ENCODE measurements at regions not wholly inside any gene's neighbourhood (a gene's known extent, or its start where the extent isn't known, plus 50 kb on each side); places are given as distances from the start of the nearest gene placed in this dataset.

- no peak for DNase-seq (ENCODE audit: low read depth in 2 of 3, low spot score in 1 of 3)
These were observed 1351.3 kb downstream of the EFNB2 start for GRCh38 chr13:105184201-105184600.

- no peak for DNase-seq (ENCODE audit: low read depth in 2 of 3, low spot score in 1 of 3)
These were observed 1358.1 kb downstream of the EFNB2 start for GRCh38 chr13:105177265-105177900.

- no peak for DNase-seq (ENCODE audit: low read depth in 2 of 3, low spot score in 1 of 3)
These were observed 1365.0 kb downstream of the EFNB2 start for GRCh38 chr13:105170438-105170837.

GRCh38 chr13:105168295-105168694 lies 1367.2 kb downstream of the EFNB2 start:
- no peak for DNase-seq (ENCODE audit: low read depth in 2 of 3, low spot score in 1 of 3)

- no peak for DNase-seq (ENCODE audit: low read depth in 2 of 3, low spot score in 1 of 3)
These were observed 1368.1 kb downstream of the EFNB2 start for GRCh38 chr13:105167385-105167784.

- no peak for DNase-seq (ENCODE audit: low read depth in 2 of 3, low spot score in 1 of 3)
These were observed 1369.9 kb downstream of the EFNB2 start for GRCh38 chr13:105165449-105166125.

- no peak for DNase-seq (ENCODE audit: low read depth in 2 of 3, low spot score in 1 of 3)
These were observed 1375.6 kb downstream of the EFNB2 start for GRCh38 chr13:105159841-105160240.

GRCh38 chr13:105153611-105154010 lies 1381.9 kb downstream of the EFNB2 start:
- no peak for DNase-seq (ENCODE audit: low read depth in 2 of 3, low spot score in 1 of 3)

- no peak for DNase-seq (ENCODE audit: low read depth in 2 of 3, low spot score in 1 of 3)
These were observed 1383.8 kb downstream of the EFNB2 start for GRCh38 chr13:105151639-105152038.

GRCh38 chr13:105147461-105147860 lies 1388.0 kb downstream of the EFNB2 start:
- no peak for DNase-seq (ENCODE audit: low read depth in 2 of 3, low spot score in 1 of 3)

- no peak for DNase-seq (ENCODE audit: low read depth in 2 of 3, low spot score in 1 of 3)
These were observed 1390.5 kb downstream of the EFNB2 start for GRCh38 chr13:105144936-105145335.

GRCh38 chr13:105144020-105144419 lies 1391.4 kb downstream of the EFNB2 start:
- no peak for DNase-seq (ENCODE audit: low read depth in 2 of 3, low spot score in 1 of 3)

- no peak for DNase-seq (ENCODE audit: low read depth in 2 of 3, low spot score in 1 of 3)
These were observed 1392.9 kb downstream of the EFNB2 start for GRCh38 chr13:105142556-105142955.

- DNase-seq (ENCODE audit: low read depth in 2 of 3, low spot score in 1 of 3), result peak; percentile 30 to 40 (median 32)
These were observed 1395.8 kb downstream of the EFNB2 start for GRCh38 chr13:105139380-105140285.

GRCh38 chr13:105139048-105139379 lies 1396.4 kb downstream of the EFNB2 start:
- no peak for DNase-seq (ENCODE audit: low read depth in 2 of 3, low spot score in 1 of 3)

- DNase-seq (ENCODE audit: low read depth in 2 of 3, low spot score in 1 of 3), result no peak
These were observed 1399.4 kb downstream of the EFNB2 start for GRCh38 chr13:105135852-105136615.

- no peak for DNase-seq (ENCODE audit: low read depth in 2 of 3, low spot score in 1 of 3)
These were observed 1407.7 kb downstream of the EFNB2 start for GRCh38 chr13:105127732-105128131.

- DNase-seq (ENCODE audit: low read depth in 2 of 3, low spot score in 1 of 3), result no peak
These were observed 1414.2 kb downstream of the EFNB2 start for GRCh38 chr13:105121221-105121620.

- no peak for DNase-seq (ENCODE audit: low read depth in 2 of 3, low spot score in 1 of 3)
These were observed 1417.0 kb downstream of the EFNB2 start for GRCh38 chr13:105118426-105118985.

GRCh38 chr13:105116966-105117365 lies 1418.5 kb downstream of the EFNB2 start:
- DNase-seq (ENCODE audit: low read depth in 2 of 3, low spot score in 1 of 3), result no peak

GRCh38 chr13:105112561-105112960 lies 1422.9 kb downstream of the EFNB2 start:
- DNase-seq (ENCODE audit: low read depth in 2 of 3, low spot score in 1 of 3), result no peak
